BJ (cell line): ENCODE measurements at regions not wholly inside any gene's neighbourhood (a gene's known extent, or its start where the extent isn't known, plus 50 kb on each side); places are given as distances from the start of the nearest gene placed in this dataset.

ENCODE experiments used
- CTCF ChIA-PET: fragments of 350-600 bp; formaldehyde crosslinking; extraction: SDS; loops from one replicate; lab custom pipeline; 2021; ENCODE audit warnings: antibody characterized with exemption, inconsistent platforms; lab: Yijun Ruan, JAX
- POLR2A ChIA-PET: fragments of 300-600 bp; sonication (Branson Sonifier 250); formaldehyde crosslinking; extraction: SDS; loops from one replicate; lab custom pipeline; 2021; ENCODE audit warnings: antibody characterized with exemption; lab: Charles Lee
- DNase-seq: peaks from one replicate; pipeline ENCODE4 v3.0.0-alpha.2; 2011; ENCODE audit warnings: low read depth
- H3K27me3 ChIP-seq: 2 replicates; pipeline ENCODE4 v1.6.0; 2011; ENCODE audit warnings: low read length; ENCODE audit not compliant: control insufficient read depth, insufficient read depth
- H3K36me3 ChIP-seq: 2 replicates; pipeline ENCODE4 v1.5.1; 2011; ENCODE audit warnings: low read length; ENCODE audit not compliant: control insufficient read depth, insufficient read depth
- H3K4me3 ChIP-seq: 2 replicates; pipeline ENCODE4 v1.5.1; 2011; ENCODE audit warnings: low read depth, mild to moderate bottlenecking, control low read depth, low read length
- TF ChIP-seq, protein P1 (sequence below): IDR thresholded peaks from 2 replicates; pipeline ENCODE4 v1.5.1; 2011; ENCODE audit warnings: low read depth, mild to moderate bottlenecking, control low read depth, inconsistent platforms, low read length, moderate library complexity; ENCODE audit not compliant: insufficient read depth

GRCh38 chr1:14498839-14499238, 99.6 kb upstream of the KAZN start:
- no peak for DNase-seq
- CTCF ChIA-PET = no interaction called here
- POLR2A ChIA-PET = no interaction called here
- Histone ChIP-seq H3K27me3 (peaks cover 6% of the 10 kb centered on the region; the same call in 1 of the 2 replicates), H3K36me3 (no peaks in the 10 kb centered on the region), H3K4me3 (no peak overlapping the region)
- TF ChIP-seq, protein P1, sequence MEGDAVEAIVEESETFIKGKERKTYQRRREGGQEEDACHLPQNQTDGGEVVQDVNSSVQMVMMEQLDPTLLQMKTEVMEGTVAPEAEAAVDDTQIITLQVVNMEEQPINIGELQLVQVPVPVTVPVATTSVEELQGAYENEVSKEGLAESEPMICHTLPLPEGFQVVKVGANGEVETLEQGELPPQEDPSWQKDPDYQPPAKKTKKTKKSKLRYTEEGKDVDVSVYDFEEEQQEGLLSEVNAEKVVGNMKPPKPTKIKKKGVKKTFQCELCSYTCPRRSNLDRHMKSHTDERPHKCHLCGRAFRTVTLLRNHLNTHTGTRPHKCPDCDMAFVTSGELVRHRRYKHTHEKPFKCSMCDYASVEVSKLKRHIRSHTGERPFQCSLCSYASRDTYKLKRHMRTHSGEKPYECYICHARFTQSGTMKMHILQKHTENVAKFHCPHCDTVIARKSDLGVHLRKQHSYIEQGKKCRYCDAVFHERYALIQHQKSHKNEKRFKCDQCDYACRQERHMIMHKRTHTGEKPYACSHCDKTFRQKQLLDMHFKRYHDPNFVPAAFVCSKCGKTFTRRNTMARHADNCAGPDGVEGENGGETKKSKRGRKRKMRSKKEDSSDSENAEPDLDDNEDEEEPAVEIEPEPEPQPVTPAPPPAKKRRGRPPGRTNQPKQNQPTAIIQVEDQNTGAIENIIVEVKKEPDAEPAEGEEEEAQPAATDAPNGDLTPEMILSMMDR = no peak

DNA sequence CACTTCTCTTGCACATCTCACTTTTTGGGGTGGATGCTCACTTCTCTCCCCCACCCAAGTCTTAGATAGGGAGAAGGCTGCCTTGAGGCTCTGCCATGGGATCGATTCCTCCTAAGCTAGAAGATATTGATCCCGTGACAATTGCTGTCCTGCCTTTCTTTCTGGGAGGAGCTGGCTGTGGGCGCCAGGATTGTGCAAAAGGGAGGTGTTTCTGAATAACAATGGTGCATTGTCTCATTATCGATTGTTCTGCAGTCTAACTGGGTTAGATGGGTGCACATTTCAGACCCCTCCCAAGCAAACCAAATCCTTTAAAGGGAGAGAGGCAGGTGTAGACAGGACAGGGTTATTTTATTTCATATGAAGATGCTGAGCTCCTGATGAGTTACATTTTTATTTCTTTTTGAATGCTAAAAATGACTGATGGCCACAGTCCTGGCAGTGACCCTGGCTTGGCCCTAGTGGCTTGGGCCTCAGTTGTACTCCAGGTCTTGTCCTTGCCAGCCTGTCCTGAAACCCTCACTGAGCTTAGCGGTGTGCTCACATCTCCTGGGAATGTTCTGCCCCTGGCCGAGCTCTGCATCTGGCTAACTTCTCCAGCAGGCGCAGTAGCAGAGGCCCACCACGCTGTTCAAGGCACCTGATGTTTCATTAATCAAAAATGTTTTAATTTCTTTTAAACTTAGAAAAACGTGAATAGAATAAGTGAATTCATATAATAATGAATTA, 99.0 kb upstream of the KAZN start:
- Histone ChIP-seq H3K36me3 (no peaks in the 10 kb centered on the region), H3K4me3 (no peak overlapping the region), H3K27me3 (peaks cover 2% of the 10 kb centered on the region; the same call in 1 of the 2 replicates)
- TF ChIP-seq, protein P1 = no peak
- ChIA-PET POLR2A (no interaction called here), CTCF (no interaction called here)
- no peak for DNase-seq

DNA sequence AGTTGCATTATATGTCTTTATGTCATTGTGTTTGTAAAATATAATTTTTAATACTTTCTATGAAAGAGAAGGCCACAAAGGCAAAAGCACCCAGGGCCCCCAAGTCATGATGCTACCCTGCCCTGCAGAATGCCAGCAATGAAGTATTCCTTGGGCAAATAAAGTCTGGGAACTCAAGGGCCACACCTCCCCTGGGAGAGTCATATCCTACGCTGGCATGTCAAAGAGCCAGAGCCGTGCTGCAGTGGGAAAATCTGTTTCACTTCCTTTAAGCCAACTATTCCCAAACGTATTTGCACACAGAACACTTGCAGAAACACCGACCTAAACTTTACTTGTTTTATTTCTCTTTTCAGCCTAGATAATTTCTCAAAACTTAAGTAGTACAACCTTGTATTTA, 98.4 kb upstream of the KAZN start:
- TF ChIP-seq, protein P1 = no peak
- Histone ChIP-seq H3K4me3 (no peak overlapping the region), H3K27me3 (peaks cover 1% of the 10 kb centered on the region), H3K36me3 (no peaks in the 10 kb centered on the region)
- CTCF ChIA-PET = no interaction called here
- DNase-seq = no peak
- POLR2A ChIA-PET = no interaction called here

- Histone ChIP-seq H3K4me3 (no peak overlapping the region), H3K27me3 (peaks cover 1% of the 10 kb centered on the region), H3K36me3 (no peaks in the 10 kb centered on the region)
- ChIA-PET CTCF (no interaction called here), POLR2A (no interaction called here)
- TF ChIP-seq, protein P1 = no peak
- no peak for DNase-seq
Measured at GRCh38 chr1:14500912-14501311, 97.6 kb upstream of the KAZN start.

GRCh38 chr1:14504517-14504916, 94.0 kb upstream of the KAZN start:
- POLR2A ChIA-PET = no interaction called here
- TF ChIP-seq, protein P1 = no peak
- no peak for DNase-seq
- H3K36me3 ChIP-seq = no peaks in the 10 kb centered on the region
- H3K4me3 ChIP-seq = no peak overlapping the region
- H3K27me3 ChIP-seq = peaks cover 1% of the 10 kb centered on the region
- CTCF ChIA-PET = no interaction called here
